ENCODE measurements at regions not wholly inside any gene's neighbourhood (a gene's known extent, or its start where the extent isn't known, plus 50 kb on each side); places are given as distances from the start of the nearest gene placed in this dataset.

DNA sequence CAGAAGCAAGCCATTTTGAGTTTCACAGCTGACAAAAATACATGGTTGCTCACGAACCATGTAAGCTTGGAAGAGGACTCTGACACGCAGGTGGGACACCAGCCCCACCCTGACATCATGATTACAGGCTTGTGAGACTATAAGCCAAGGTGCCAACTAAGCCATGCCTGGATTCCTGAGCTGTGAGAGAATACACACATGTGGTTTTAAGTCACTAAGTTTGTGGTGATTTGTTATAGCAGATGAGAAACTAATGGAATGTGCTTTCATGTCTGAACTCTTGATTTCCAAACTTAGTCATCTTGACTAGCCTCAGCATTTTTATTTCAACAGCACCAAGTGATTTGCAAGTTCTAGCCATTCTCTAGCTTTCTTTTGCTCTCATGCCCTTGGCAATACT, 676.1 kb upstream of the CELF4 start:
- TF ChIP-seq POLR2A (IDR thresholded peaks at IDR 0.05) = no peak
- TF ChIP-seq, protein P1, sequence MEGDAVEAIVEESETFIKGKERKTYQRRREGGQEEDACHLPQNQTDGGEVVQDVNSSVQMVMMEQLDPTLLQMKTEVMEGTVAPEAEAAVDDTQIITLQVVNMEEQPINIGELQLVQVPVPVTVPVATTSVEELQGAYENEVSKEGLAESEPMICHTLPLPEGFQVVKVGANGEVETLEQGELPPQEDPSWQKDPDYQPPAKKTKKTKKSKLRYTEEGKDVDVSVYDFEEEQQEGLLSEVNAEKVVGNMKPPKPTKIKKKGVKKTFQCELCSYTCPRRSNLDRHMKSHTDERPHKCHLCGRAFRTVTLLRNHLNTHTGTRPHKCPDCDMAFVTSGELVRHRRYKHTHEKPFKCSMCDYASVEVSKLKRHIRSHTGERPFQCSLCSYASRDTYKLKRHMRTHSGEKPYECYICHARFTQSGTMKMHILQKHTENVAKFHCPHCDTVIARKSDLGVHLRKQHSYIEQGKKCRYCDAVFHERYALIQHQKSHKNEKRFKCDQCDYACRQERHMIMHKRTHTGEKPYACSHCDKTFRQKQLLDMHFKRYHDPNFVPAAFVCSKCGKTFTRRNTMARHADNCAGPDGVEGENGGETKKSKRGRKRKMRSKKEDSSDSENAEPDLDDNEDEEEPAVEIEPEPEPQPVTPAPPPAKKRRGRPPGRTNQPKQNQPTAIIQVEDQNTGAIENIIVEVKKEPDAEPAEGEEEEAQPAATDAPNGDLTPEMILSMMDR (IDR thresholded peaks at IDR 0.05) = no peak
